Hepatocyte (in vitro differentiated cells): ENCODE measurements at regions not wholly inside any gene's neighbourhood (a gene's known extent, or its start where the extent isn't known, plus 50 kb on each side); places are given as distances from the start of the nearest gene placed in this dataset.

Experiments
- DNase-seq: peaks from one replicate; pipeline ENCODE4 v3.0.0-alpha.2; 2016; ENCODE audit warnings: low spot score
- H2AFZ ChIP-seq: fragments of 200-600 bp; sonication (generic); 2 replicates; pipeline ENCODE4 v1.6.0; 2016; ENCODE audit warnings: antibody characterized with exemption, mild to moderate bottlenecking
- H3K27ac ChIP-seq: fragments of 200-600 bp; sonication (generic); 2 replicates; pipeline ENCODE4 v1.5.1; 2016; ENCODE audit warnings: mild to moderate bottlenecking
- H3K27me3 ChIP-seq: fragments of 200-600 bp; sonication (generic); 2 replicates; pipeline ENCODE4 v1.6.1; 2016
- H3K36me3 ChIP-seq: fragments of 200-600 bp; sonication (generic); replicated peaks from 2 replicates; pipeline ENCODE4 v1.5.1; 2016; ENCODE audit warnings: low read depth; ENCODE audit not compliant: insufficient read depth
- H3K4me1 ChIP-seq: fragments of 200-600 bp; sonication (generic); 2 replicates; pipeline ENCODE4 v1.5.1; 2016; ENCODE audit warnings: mild to moderate bottlenecking, moderate library complexity; ENCODE audit not compliant: insufficient read depth
- H3K4me2 ChIP-seq: fragments of 200-600 bp; sonication (generic); 2 replicates; pipeline ENCODE4 v1.6.0; 2016
- H3K4me3 ChIP-seq: fragments of 200-600 bp; sonication (generic); 2 replicates; pipeline ENCODE4 v1.5.1; 2016; ENCODE audit warnings: mild to moderate bottlenecking
- H3K79me2 ChIP-seq: fragments of 200-600 bp; sonication (generic); 2 replicates; pipeline ENCODE4 v1.6.0; 2017; ENCODE audit warnings: mild to moderate bottlenecking
- H3K9me2 ChIP-seq: fragments of 200-600 bp; sonication (generic); replicated peaks from 2 replicates; pipeline ENCODE4 v1.6.0; 2017; ENCODE audit warnings: mild to moderate bottlenecking; ENCODE audit not compliant: insufficient read depth
- H3K9me3 ChIP-seq: fragments of 200-600 bp; sonication (generic); 2 replicates; pipeline ENCODE4 v1.5.1; 2016; ENCODE audit warnings: low read depth, mild to moderate bottlenecking
- H4K20me1 ChIP-seq: fragments of 200-600 bp; sonication (generic); 2 replicates; pipeline ENCODE4 v1.6.0; 2016; ENCODE audit warnings: mild to moderate bottlenecking; ENCODE audit not compliant: insufficient read depth, poor library complexity, severe bottlenecking
- CTCF ChIP-seq: fragments of 200-600 bp; sonication (generic); IDR thresholded peaks from 2 replicates; pipeline ENCODE4 v1.5.1; 2016; ENCODE audit warnings: antibody characterized with exemption, mild to moderate bottlenecking; ENCODE audit not compliant: poor library complexity
- EZH2 ChIP-seq: fragments of 200-600 bp; sonication (generic); IDR thresholded peaks from 2 replicates; pipeline ENCODE4 v1.6.1; 2016; ENCODE audit warnings: antibody characterized with exemption, mild to moderate bottlenecking, borderline replicate concordance
- EZH2phosphoT487 ChIP-seq: fragments of 200-600 bp; sonication (generic); IDR thresholded peaks from one replicate; pipeline ENCODE4 v1.6.1; 2018; ENCODE audit warnings: antibody characterized with exemption, mild to moderate bottlenecking, low read depth, moderate library complexity; ENCODE audit not compliant: unreplicated experiment, severe bottlenecking
- WGBS: methylation state at CpG from one replicate; pipeline ENCODE4 v1.1.6; 2016; ENCODE audit warnings: low lambda C conversion rate; ENCODE audit errors: missing lambda C conversion rate; 5-methylcytosine and 5-hydroxymethylcytosine counted together

GRCh38 chr9:79334001-79334400, 237.8 kb upstream of the TLE4 start:
- Histone ChIP-seq H3K4me3 (no peak overlapping the region), H3K4me1 (no peaks in the 10 kb centered on the region), H3K27ac (no peak overlapping the region), H3K9me3 (no peaks in the 10 kb centered on the region), H3K4me2 (no peak overlapping the region), H3K9me2 (no peaks in the 10 kb centered on the region), H4K20me1 (no peaks in the 10 kb centered on the region), H3K36me3 (no peaks in the 10 kb centered on the region), H3K79me2 (no peaks in the 10 kb centered on the region), H2AFZ (no peak overlapping the region), H3K27me3 (no peaks in the 10 kb centered on the region)
- no peak for DNase-seq
- TF ChIP-seq EZH2phosphoT487: no peak
- 96% methylated on average over 6 of the region's 6 CpGs for WGBS

- no peaks in the 10 kb centered on the region for H3K79me2 ChIP-seq
These were observed 237.1 kb upstream of the TLE4 start for GRCh38 chr9:79334711-79335110.

GRCh38 chr9:79335987-79336386, 235.8 kb upstream of the TLE4 start:
- no peaks in the 10 kb centered on the region for H3K9me2 ChIP-seq
- no peaks in the 10 kb centered on the region for H3K36me3 ChIP-seq
- H3K4me2 ChIP-seq: no peak overlapping the region
- H2AFZ ChIP-seq: no peak overlapping the region
- no peak overlapping the region for H3K27ac ChIP-seq
- H4K20me1 ChIP-seq: no peaks in the 10 kb centered on the region
- 100% methylated on average over 1 of the region's 1 CpG for WGBS
- no peak for DNase-seq
- H3K4me3 ChIP-seq: no peak overlapping the region
- no peaks in the 10 kb centered on the region for H3K79me2 ChIP-seq
- H3K27me3 ChIP-seq: no peaks in the 10 kb centered on the region
- no peaks in the 10 kb centered on the region for H3K4me1 ChIP-seq
- TF ChIP-seq EZH2phosphoT487 (no peak), CTCF (no peak), EZH2 (no peak)
- no peaks in the 10 kb centered on the region for H3K9me3 ChIP-seq

More at GRCh38 chr9:79334711-79335110, 237.1 kb upstream of the TLE4 start:
- Histone ChIP-seq H2AFZ (no peak overlapping the region), H3K9me2 (no peaks in the 10 kb centered on the region), H3K4me3 (no peak overlapping the region), H3K36me3 (no peaks in the 10 kb centered on the region), H4K20me1 (no peaks in the 10 kb centered on the region), H3K4me1 (no peaks in the 10 kb centered on the region), H3K4me2 (no peak overlapping the region), H3K27me3 (no peaks in the 10 kb centered on the region), H3K9me3 (no peaks in the 10 kb centered on the region), H3K27ac (no peak overlapping the region)
- 90% methylated on average over 1 of the region's 1 CpG for WGBS
- DNase-seq: no peak
- TF ChIP-seq EZH2phosphoT487 (no peak), EZH2 (no peak), CTCF (no peak)

- H2AFZ ChIP-seq: no peak overlapping the region
- TF ChIP-seq EZH2phosphoT487 (no peak), EZH2 (no peak), CTCF (no peak)
- H3K27me3 ChIP-seq: no peaks in the 10 kb centered on the region
- no peaks in the 10 kb centered on the region for H3K9me3 ChIP-seq
- no peak overlapping the region for H3K4me2 ChIP-seq
- no peak overlapping the region for H3K27ac ChIP-seq
- no peaks in the 10 kb centered on the region for H3K36me3 ChIP-seq
- H3K79me2 ChIP-seq: no peaks in the 10 kb centered on the region
- no peaks in the 10 kb centered on the region for H3K4me1 ChIP-seq
- 89% methylated on average over 6 of the region's 6 CpGs for WGBS
- H3K4me3 ChIP-seq: no peak overlapping the region
- no peak for DNase-seq
- H4K20me1 ChIP-seq: no peaks in the 10 kb centered on the region
- no peaks in the 10 kb centered on the region for H3K9me2 ChIP-seq
These were observed 230.2 kb upstream of the TLE4 start for GRCh38 chr9:79341561-79341960.
